Gastroesophageal sphincter (tissue), 4 donors: ENCODE measurements at regions not wholly inside any gene's neighbourhood (a gene's known extent, or its start where the extent isn't known, plus 50 kb on each side); places are given as distances from the start of the nearest gene placed in this dataset.
"Not testable (repeated sequence)": the region's sequence is repeated elsewhere in the genome, so short reads cannot be mapped to it uniquely, and the experiment has no call there.

Source experiments
- ATAC-seq: fragments of 150-250 bp; one replicate; pipeline ENCODE4 v1.9.1; 2016; ENCODE audit warnings: mild to moderate bottlenecking, moderate library complexity
- H3K27ac ChIP-seq, 4 donors: fragments of 200-600 bp; sonication (generic) in 3 of 4; 1 replicate in 3 of 4; 2 replicates in 1 of 4; pipeline ENCODE4 v1.5.1; 2016 to 2019
- H3K27me3 ChIP-seq: fragments of 200-600 bp; sonication (generic); one replicate; pipeline ENCODE4 v1.5.1; 2019
- H3K36me3 ChIP-seq, 2 donors: fragments of 200-600 bp; sonication (generic); one replicate each; pipeline ENCODE4 v1.5.1; 2019; ENCODE audit warnings: control low read depth in 1 of 2
- H3K4me1 ChIP-seq, 3 donors: fragments of 200-600 bp; sonication (generic); 1 replicate in 2 of 3; 2 replicates in 1 of 3; pipeline ENCODE4 v1.5.1; 2016 to 2019; ENCODE audit warnings: control low read depth in 2 of 3
- H3K4me3 ChIP-seq, 2 donors: fragments of 200-600 bp; sonication (generic); one replicate each; pipeline ENCODE4 v1.5.1; 2019; ENCODE audit warnings: mild to moderate bottlenecking in 1 of 2, moderate library complexity in 1 of 2
- H3K9me3 ChIP-seq, 3 donors: fragments of 200-600 bp; sonication (generic); one replicate each; pipeline ENCODE4 v1.5.1; 2017 to 2019; ENCODE audit warnings: control low read depth in 2 of 3
- POLR2AphosphoS5 ChIP-seq: sonication (generic); formaldehyde crosslinking; IDR thresholded peaks from one replicate; pipeline ENCODE4 v1.6.1; 2017; ENCODE audit warnings: antibody characterized with exemption
- WGBS, 2 donors: methylation state at CpG; one replicate each; pipeline ENCODE4 v1.1.5; 2018; ENCODE audit warnings: low coverage in 1 of 2; 5-methylcytosine and 5-hydroxymethylcytosine counted together

- Histone ChIP-seq H3K4me3 (peak overlapping the region in 1 of 2 donors; percentile 48), H3K27ac (peak overlapping the region in 1 of 4 donors; percentile 49)
- WGBS, 2 donors = no CpG with 5 or more reads among the region's 46 CpGs
- not testable (repeated sequence) for H3K9me3 ChIP-seq, H3K4me1 ChIP-seq, ATAC-seq, H3K27me3 ChIP-seq, H3K36me3 ChIP-seq
Observed at GRCh38 chr9:63450836-63451235, 1834.2 kb downstream of the FOXD4L5 start.

GRCh38 chr9:63425123-63425522 is 1859.9 kb downstream of the FOXD4L5 start:
- ATAC-seq, H3K4me1 ChIP-seq, H3K36me3 ChIP-seq, H3K27me3 ChIP-seq, H3K4me3 ChIP-seq, H3K9me3 ChIP-seq, H3K27ac ChIP-seq: not testable (repeated sequence)
- WGBS, 2 donors = 80% methylated on average over 1 of the region's 3 CpGs; no CpG with 5 or more reads in 1 of the 2 donors

GRCh38 chr9:63390897-63391296 is 1894.1 kb downstream of the FOXD4L5 start:
- not testable (repeated sequence) for H3K27ac ChIP-seq, H3K4me1 ChIP-seq, ATAC-seq, H3K4me3 ChIP-seq, H3K27me3 ChIP-seq, H3K36me3 ChIP-seq, H3K9me3 ChIP-seq
- WGBS, 2 donors = no CpG with 5 or more reads among the region's 3 CpGs

- not testable (repeated sequence) for H3K36me3 ChIP-seq, H3K27me3 ChIP-seq, ATAC-seq, H3K4me1 ChIP-seq, H3K9me3 ChIP-seq
- H3K27ac ChIP-seq = peak overlapping the region in 1 of 4 donors; percentile 55
- no CpG with 5 or more reads among the region's 28 CpGs for WGBS, 2 donors
- H3K4me3 ChIP-seq = peak overlapping the region in 1 of 2 donors; percentile 32
Observed at GRCh38 chr9:63385479-63385878, 1899.5 kb downstream of the FOXD4L5 start.

DNA sequence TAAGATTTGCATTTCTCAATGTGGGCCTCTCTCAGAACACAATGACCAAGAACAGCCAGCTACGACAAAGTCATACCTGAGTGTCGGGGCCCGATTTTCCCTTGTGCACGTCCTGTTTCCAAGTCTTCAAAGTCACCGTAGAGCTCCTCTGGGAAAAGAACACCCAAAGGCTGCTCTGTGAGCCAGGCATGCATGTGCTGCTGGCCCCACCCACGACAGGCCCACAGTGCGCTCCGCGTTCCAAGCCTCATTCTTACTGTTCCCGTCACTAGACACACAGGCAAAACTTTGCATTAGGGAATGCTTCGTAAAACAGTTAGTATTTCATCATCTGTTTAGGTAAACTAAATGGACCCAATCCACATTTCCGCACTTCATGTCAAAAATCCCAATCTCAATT is 1905.1 kb downstream of the FOXD4L5 start:
- not testable (repeated sequence) for H3K9me3 ChIP-seq, H3K27me3 ChIP-seq, H3K36me3 ChIP-seq, ATAC-seq, H3K4me1 ChIP-seq, H3K27ac ChIP-seq, H3K4me3 ChIP-seq
- 80% methylated on average over 7 of the region's 12 CpGs; no CpG with 5 or more reads in 1 of the 2 donors for WGBS, 2 donors

DNA sequence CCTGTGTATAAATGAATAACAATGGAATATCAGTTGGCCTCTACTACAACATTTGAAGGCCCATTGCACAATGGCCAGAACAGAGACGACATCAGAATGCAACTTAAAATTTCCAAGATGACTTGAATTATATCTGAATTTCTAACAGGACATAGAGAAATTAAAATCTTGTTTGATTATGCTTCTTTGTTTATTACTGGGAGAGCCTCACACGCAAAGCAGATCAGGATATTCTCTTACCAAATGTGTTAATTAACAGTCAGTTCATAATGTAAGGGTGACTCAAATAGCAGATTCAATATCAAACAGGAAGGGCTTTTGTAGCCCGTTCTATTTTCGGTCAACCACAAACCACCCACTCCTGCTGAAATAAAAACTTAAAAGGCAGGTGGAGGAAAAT is 1930.8 kb downstream of the FOXD4L5 start:
- H3K27ac ChIP-seq, ATAC-seq: not testable (repeated sequence)
- WGBS, 2 donors = 76 to 85% methylated on average over 2 of the region's 4 CpGs

GRCh38 chr9:63347347-63347746 is 1937.7 kb downstream of the FOXD4L5 start:
- not testable (repeated sequence) for H3K27me3 ChIP-seq, H3K36me3 ChIP-seq, ATAC-seq, H3K27ac ChIP-seq, H3K4me3 ChIP-seq, H3K9me3 ChIP-seq, H3K4me1 ChIP-seq
- 50 to 80% methylated on average over 2 of the region's 3 CpGs for WGBS, 2 donors

More for the DNA sequence above, 1930.8 kb downstream of the FOXD4L5 start:
- not testable (repeated sequence) for H3K4me1 ChIP-seq, H3K36me3 ChIP-seq, H3K4me3 ChIP-seq, H3K9me3 ChIP-seq, H3K27me3 ChIP-seq

DNA sequence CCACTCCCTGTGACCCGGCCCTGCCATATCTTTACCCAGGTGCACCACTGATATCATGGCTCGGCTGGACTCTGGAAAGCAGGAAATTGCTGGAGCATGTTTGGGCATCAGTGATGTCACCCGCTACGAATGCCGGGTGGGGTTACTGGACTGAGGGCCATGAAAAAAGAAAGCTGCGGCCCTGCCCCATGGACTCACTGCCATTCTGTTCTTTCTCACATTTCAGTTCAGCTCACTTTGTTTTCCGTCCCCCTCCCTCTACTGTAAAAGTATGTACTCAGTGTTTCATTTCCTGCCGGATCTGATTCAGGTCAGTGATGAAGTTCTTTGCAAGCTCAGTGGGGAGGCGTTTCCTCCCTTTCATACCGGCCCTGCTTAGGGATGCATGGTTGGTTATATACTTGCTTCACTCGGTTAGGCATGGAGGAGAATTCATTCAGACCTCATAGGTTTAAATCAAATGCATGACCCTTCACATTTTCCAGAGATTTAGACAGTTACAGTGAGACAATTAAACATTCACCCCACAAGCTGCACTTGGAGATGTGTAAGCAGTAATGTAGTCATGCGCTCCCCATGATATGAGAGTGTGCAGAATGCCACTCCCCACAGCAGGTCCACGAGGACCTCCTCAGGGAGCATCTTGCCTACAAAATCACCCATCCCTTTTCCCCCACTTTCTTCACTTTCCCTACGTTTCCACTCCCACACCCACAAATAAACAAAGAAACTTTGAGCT is 1938.5 kb downstream of the FOXD4L5 start:
- not testable (repeated sequence) for H3K4me3 ChIP-seq, H3K36me3 ChIP-seq, H3K27me3 ChIP-seq, H3K4me1 ChIP-seq, H3K9me3 ChIP-seq, ATAC-seq
- peak overlapping the region in 3 of 4 donors; percentile 31 to 54 (median 49) for H3K27ac ChIP-seq
- WGBS, 2 donors = 40 to 67% methylated on average over 1 to 3 of the region's 14 CpGs

GRCh38 chr9:63344408-63344807 is 1940.6 kb downstream of the FOXD4L5 start:
- H3K4me3 ChIP-seq, H3K36me3 ChIP-seq, H3K27ac ChIP-seq, ATAC-seq, H3K9me3 ChIP-seq, H3K27me3 ChIP-seq, H3K4me1 ChIP-seq: not testable (repeated sequence)
- WGBS, 2 donors = no CpG with 5 or more reads among the region's 5 CpGs

GRCh38 chr9:63342528-63342927 is 1942.5 kb downstream of the FOXD4L5 start:
- not testable (repeated sequence) for ATAC-seq, H3K27me3 ChIP-seq, H3K36me3 ChIP-seq, H3K4me1 ChIP-seq, H3K9me3 ChIP-seq, H3K27ac ChIP-seq, H3K4me3 ChIP-seq
- TF ChIP-seq POLR2AphosphoS5 = peak; percentile 18
- WGBS, 2 donors = no CpG with 5 or more reads among the region's 4 CpGs
